GM08714 (cell line): ENCODE measurements at regions not wholly inside any gene's neighbourhood (a gene's known extent, or its start where the extent isn't known, plus 50 kb on each side); places are given as distances from the start of the nearest gene placed in this dataset.
"Not testable (repeated sequence)": the region's sequence is repeated elsewhere in the genome, so short reads cannot be mapped to it uniquely, and the experiment has no call there.

Experiments
- H3K4me3 ChIP-seq: fragments of 200-500 bp; sonication (Bioruptor generic); 2 replicates; pipeline ENCODE4 v1.5.1; 2014; ENCODE audit warnings: mild to moderate bottlenecking, low read length, inconsistent platforms
- ZNF274 ChIP-seq: IDR thresholded peaks from 2 replicates; pipeline ENCODE4 v1.6.1; 2012; ENCODE audit warnings: mild to moderate bottlenecking, low read depth, low read length

DNA sequence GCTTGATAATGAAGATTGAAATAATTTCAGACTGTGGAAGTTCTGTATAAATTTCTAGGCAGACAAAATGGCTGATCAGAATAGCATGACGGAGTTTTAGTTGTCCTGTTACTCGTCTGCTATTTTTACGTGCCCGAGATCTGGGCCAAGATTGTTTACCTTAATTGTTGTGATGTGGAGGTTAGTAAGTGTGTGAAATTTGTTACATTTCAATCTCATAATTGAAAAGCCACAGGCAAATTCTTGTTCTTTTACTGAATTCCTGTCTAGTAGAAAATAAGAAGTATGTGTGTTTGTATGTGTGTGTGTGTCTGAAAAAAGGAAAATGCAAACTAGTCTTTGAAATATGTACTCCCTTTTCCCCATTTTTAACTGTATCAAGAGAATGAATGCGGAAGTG is 115.2 kb downstream of the UTRN start:
- no peak for TF ChIP-seq ZNF274
- no peak overlapping the region for H3K4me3 ChIP-seq

- no peak overlapping the region for H3K4me3 ChIP-seq
Observed at GRCh38 chr6:144401736-144402733, 116.9 kb downstream of the UTRN start.

GRCh38 chr6:144402750-144403149 is 117.6 kb downstream of the UTRN start:
- no peak overlapping the region for H3K4me3 ChIP-seq
- TF ChIP-seq ZNF274: no peak

More at GRCh38 chr6:144401736-144402733, 116.9 kb downstream of the UTRN start:
- no peak for TF ChIP-seq ZNF274

GRCh38 chr6:144405163-144405562 is 120.0 kb downstream of the UTRN start:
- TF ChIP-seq ZNF274: no peak

GRCh38 chr6:144406796-144407195 is 121.7 kb downstream of the UTRN start:
- TF ChIP-seq ZNF274: no peak
- no peak overlapping the region for H3K4me3 ChIP-seq

More at GRCh38 chr6:144405163-144405562, 120.0 kb downstream of the UTRN start:
- no peak overlapping the region for H3K4me3 ChIP-seq

DNA sequence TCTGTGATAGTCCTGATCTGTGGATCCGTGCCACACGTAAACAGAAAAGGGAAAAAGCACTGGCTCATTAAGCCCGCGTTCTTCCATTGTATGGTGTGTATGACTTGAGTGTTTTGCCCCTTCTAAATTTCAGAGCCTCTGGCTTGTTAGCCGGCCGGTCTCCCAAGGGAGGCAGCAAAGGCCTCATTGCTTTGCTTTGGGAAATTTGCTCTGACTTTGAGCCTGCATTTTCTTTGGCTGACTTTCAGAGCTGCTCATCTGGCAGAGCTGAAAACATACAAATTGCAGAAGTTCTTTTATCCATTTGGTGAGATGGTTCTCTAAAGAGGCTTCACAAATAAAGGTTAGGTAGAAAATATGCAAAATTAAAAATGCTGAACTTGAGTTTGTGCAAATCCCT is 123.0 kb downstream of the UTRN start:
- H3K4me3 ChIP-seq: no peak overlapping the region
- no peak for TF ChIP-seq ZNF274

DNA sequence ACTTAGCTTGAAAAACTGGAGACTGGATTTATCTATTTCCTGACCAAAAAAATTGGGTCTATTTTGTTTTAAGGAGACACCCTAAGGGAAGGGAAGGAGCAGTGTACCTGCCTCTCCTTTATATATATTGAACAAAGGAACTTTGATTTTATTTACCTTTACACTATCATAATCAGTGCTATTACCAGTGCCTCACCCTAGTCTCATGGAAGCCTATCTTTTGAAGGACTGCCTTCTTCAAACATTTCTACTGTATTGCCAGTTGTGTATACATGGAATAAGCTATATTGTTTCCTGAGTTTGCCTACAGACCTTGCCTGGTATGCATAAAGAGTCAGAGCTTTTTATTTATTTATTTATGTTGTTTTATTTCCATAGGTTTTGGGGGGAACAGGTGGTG is 124.9 kb downstream of the UTRN start:
- no peak for TF ChIP-seq ZNF274
- no peak overlapping the region for H3K4me3 ChIP-seq

GRCh38 chr6:144410574-144410973 is 125.4 kb downstream of the UTRN start:
- H3K4me3 ChIP-seq: not testable (repeated sequence)

DNA sequence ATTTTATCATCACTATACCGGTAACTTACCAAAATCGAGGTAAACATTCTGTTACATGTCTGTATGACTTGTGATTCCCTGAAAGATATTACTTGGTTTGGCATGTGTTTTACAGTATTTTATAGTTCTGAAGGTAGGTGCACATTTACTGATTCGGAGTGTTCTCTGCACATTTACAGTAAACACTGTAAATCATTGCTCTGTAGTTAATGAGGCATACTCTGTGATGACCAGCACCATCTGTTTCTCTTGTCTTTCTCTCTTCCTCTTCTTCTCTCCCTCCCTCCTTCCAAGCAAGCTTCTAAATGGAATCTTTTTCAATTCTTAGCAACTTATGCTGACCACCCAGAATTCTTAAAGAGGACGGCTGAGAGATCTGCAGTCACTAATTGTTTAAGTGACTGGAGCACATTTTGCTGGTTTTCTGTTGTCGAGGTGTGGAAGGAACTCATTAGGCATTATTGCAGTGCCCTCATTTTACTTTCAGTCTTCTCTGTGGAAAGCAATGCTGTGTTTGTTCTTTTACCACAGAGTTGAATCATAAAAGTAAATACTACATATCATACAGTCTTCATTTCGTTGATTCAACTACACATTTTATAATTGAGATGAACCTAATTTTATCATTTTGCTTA is 126.5 kb downstream of the UTRN start:
- TF ChIP-seq ZNF274: no peak
- peak overlapping the region; percentile 29; the same call in 1 of the 2 replicates for H3K4me3 ChIP-seq

GRCh38 chr6:144413418-144413817 is 128.3 kb downstream of the UTRN start:
- TF ChIP-seq ZNF274: no peak
- H3K4me3 ChIP-seq: no peak overlapping the region

- TF ChIP-seq ZNF274: no peak
- H3K4me3 ChIP-seq: no peak overlapping the region
Observed at GRCh38 chr6:144415014-144415413, 129.9 kb downstream of the UTRN start.

DNA sequence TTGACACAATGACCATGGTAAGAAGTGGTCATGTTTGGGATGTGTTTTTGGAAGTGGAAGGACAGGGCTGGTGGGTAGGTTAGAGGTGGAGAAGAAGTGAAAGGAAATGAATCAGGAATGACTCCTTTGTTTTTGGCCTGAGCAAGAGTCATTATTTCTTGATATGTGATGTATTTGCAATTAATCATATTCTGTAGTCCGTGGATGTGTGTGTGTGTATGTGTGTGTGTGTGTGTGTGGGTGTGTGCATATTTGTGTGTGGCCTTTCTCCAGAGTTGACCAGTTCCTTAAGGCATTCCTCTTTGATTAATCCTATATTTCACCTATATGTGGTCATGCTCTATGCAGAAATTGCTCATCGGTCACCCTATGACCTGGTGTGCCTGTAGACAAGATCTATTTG is 130.7 kb downstream of the UTRN start:
- no peak overlapping the region for H3K4me3 ChIP-seq
- no peak for TF ChIP-seq ZNF274

DNA sequence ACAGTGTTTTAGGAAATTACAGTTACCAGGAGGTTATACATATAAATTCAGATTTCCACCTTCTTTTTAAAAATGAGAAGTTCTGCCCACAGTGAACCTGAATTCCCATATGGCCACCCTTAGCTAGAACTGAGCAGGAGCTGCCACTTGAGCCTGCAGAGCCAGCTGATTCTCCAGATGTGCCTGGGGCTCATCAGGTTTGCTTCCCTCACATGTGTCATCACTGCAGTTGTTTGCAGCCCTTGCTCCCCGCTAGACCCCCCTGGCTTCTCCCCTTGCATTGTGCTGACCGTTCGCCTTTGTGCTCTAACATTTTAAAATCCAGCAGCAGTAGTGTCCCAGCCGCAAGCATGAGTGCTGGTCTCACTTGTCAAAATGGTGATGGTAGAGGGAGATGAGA is 131.1 kb downstream of the UTRN start:
- TF ChIP-seq ZNF274: no peak
- no peak overlapping the region for H3K4me3 ChIP-seq

DNA sequence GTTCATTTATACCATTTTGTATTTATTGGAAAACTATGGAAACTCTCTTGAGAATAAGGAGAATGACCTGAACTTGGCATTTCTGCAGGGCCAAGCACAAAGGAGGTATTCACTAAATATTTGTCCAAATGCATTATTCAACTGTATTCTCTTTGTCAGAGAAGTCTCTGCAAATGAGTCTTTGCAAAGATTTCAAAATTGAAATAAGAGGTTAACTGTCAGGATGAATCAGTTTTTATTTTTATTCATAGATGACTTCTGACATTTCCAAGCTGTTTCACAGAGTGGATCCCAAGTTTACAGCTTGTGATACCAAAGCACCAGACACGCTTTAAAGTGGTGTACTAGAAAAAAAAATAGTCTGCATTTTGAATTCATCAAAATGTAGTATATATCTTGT is 131.6 kb downstream of the UTRN start:
- TF ChIP-seq ZNF274: no peak
- no peak overlapping the region for H3K4me3 ChIP-seq

DNA sequence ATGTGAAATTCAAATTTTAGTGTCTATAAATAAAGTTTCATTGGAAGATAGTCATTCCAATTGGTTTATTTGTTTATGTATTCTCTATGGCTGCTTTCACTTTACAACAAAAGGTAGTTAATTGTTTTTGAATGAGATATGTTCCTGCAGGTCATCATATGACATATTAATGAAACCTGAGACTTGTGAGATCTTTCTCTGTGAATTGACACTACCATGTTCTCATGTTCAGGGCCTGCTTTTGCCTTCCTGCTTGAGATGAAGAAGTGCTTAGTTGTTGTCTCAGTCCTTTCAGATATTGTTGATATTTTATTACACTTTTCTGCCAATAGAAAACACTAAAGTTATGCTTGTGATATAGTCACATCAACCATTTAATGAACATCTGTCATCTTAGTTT is 132.5 kb downstream of the UTRN start:
- H3K4me3 ChIP-seq: no peak overlapping the region

More for the DNA sequence above, 132.5 kb downstream of the UTRN start:
- no peak for TF ChIP-seq ZNF274
